22Rv1 (cell line): ENCODE measurements at regions not wholly inside any gene's neighbourhood (a gene's known extent, or its start where the extent isn't known, plus 50 kb on each side); places are given as distances from the start of the nearest gene placed in this dataset.

Source experiments
- CTCF ChIP-seq: fragments of 450-650 bp; IDR thresholded peaks from 2 replicates; pipeline ENCODE4 v1.5.1; 2017; ENCODE audit warnings: mild to moderate bottlenecking
- ZFX ChIP-seq: fragments of 450-650 bp; IDR thresholded peaks from 2 replicates; pipeline ENCODE4 v1.6.1; 2017; ENCODE audit warnings: antibody characterized with exemption, borderline replicate concordance

DNA sequence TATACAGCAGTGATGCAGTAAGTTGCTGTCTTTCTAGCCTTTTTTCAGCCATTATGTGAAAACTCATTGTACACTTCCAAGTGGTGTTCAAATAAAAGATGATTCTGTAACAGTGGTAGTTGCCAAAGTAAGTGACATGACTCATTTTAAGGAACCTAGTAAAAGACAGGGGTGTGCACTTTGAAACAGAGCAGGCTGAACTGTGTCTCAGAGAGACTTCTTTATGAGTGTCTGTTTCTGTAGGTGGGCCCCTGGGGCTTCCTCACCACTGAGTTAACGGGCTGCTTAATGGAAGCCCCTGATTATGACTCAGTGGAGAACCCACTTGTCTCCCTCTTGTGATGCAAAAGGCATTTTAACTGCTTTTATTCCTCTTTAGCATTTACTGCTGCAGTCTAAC is 147.3 kb downstream of the PCTP start:
- TF ChIP-seq CTCF (no peak), ZFX (no peak)
